GM12891 (cell line): ENCODE measurements at regions not wholly inside any gene's neighbourhood (a gene's known extent, or its start where the extent isn't known, plus 50 kb on each side); places are given as distances from the start of the nearest gene placed in this dataset.

Experiments
- PAX5 ChIP-seq: IDR thresholded peaks from 2 replicates; pipeline ENCODE4 v1.6.1; 2011; ENCODE audit warnings: low read length, moderate library complexity, mild to moderate bottlenecking; ENCODE audit not compliant: insufficient read depth, severe bottlenecking
- POLR2A ChIP-seq: IDR thresholded peaks from 2 replicates; pipeline ENCODE4 v1.6.1; 2011; ENCODE audit warnings: low read depth, low read length, control low read depth
- POLR2AphosphoS5 ChIP-seq: IDR thresholded peaks from 2 replicates; pipeline ENCODE4 v1.6.1; 2011; ENCODE audit warnings: low read depth, low read length, control low read depth
- POU2F2 ChIP-seq: IDR thresholded peaks from 2 replicates; pipeline ENCODE4 v1.6.1; 2011; ENCODE audit warnings: low read depth, mild to moderate bottlenecking, control low read depth, low read length, moderate library complexity
- TAF1 ChIP-seq: IDR thresholded peaks from 2 replicates; pipeline ENCODE4 v1.6.1; 2011; ENCODE audit warnings: low read depth, low read length, control low read depth

DNA sequence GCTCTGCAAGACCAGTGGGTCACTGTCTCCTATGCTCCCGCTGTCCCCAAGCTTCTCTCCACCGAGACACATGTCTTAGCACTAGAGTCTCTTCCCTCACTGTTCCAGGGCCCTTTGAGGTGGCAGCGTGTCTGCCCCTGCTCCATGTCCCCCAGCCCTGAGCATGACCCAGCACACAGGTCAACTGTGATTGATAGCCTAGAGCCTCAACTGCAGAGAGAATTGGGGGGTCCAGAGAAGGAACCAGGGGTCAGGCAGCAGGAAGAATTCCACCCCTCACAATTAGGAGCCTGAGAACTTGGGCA lies 54.6 kb upstream of the ODC1 start:
- TF ChIP-seq POLR2A (no peak), TAF1 (no peak), POU2F2 (no peak), PAX5 (no peak), POLR2AphosphoS5 (no peak)
